Erythroblast (primary cell): ENCODE measurements at regions not wholly inside any gene's neighbourhood (a gene's known extent, or its start where the extent isn't known, plus 50 kb on each side); places are given as distances from the start of the nearest gene placed in this dataset.

ENCODE experiments used
- GATA1 ChIP-seq: IDR thresholded peaks from 2 replicates; pipeline ENCODE4 v1.6.1; 2011; ENCODE audit warnings: low read depth, mild to moderate bottlenecking, control low read depth, low read length, moderate library complexity
- POLR2A ChIP-seq: IDR thresholded peaks from 2 replicates; pipeline ENCODE4 v1.6.1; 2011; ENCODE audit warnings: mild to moderate bottlenecking, low read length

DNA sequence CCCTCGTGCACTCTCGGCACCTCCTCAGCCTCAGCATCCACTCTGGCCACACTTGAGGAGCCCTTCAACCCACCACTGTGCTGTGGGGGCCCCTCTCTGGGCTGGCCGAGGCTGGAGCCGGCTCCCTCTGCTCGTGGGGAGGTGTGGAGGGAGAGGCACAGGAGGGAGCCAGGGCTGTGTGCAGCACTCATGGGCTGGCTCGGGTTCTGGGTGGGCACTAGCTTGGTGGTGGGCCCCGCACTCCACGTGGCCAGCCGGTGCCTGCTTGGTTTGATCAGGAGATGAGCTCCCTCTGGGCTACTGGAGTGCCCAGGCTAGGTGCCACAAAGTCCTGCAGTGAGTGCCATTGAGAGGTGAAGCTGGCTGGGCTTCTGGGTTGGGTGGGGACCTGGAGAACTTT lies 949.4 kb upstream of the GJE1 start:
- TF ChIP-seq GATA1 (no peak), POLR2A (no peak)
